ENCODE measurements at regions not wholly inside any gene's neighbourhood (a gene's known extent, or its start where the extent isn't known, plus 50 kb on each side); places are given as distances from the start of the nearest gene placed in this dataset.
A peak's percentile ranks its signal among the peaks of the same experiment; 100 is the strongest.
"Not testable (repeated sequence)": the region's sequence is repeated elsewhere in the genome, so short reads cannot be mapped to it uniquely, and the experiment has no call there.

DNA sequence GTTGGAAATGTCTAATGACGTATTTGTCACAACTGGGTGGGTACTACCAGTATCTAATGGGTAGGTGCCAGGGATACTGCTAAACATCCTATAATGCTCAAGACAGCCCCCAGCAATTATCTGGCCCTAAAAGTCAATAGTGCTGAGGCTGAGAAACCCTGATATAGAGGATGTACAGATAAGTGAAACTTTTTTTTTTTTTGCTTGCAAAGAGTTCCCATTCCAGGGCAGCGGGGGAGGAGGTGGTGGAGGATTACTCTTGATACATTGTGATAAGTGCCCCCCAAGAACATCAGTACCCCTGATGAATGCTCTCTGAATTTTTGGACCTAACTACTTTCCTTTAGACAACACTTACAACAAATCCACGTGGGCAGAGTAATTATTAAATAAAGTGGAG is 329.7 kb upstream of the SPRED2 start:
- no peaks in the 10 kb centered on the region for H3K27me3 ChIP-seq
- no peak overlapping the region for H3K27ac ChIP-seq
- no peak for DNase-seq
- no peaks in the 10 kb centered on the region for H3K9me3 ChIP-seq
- no peaks in the 10 kb centered on the region for H3K36me3 ChIP-seq
- no peak for TF ChIP-seq POLR2A (IDR thresholded peaks at IDR 0.05)
- TF ChIP-seq, protein P1, sequence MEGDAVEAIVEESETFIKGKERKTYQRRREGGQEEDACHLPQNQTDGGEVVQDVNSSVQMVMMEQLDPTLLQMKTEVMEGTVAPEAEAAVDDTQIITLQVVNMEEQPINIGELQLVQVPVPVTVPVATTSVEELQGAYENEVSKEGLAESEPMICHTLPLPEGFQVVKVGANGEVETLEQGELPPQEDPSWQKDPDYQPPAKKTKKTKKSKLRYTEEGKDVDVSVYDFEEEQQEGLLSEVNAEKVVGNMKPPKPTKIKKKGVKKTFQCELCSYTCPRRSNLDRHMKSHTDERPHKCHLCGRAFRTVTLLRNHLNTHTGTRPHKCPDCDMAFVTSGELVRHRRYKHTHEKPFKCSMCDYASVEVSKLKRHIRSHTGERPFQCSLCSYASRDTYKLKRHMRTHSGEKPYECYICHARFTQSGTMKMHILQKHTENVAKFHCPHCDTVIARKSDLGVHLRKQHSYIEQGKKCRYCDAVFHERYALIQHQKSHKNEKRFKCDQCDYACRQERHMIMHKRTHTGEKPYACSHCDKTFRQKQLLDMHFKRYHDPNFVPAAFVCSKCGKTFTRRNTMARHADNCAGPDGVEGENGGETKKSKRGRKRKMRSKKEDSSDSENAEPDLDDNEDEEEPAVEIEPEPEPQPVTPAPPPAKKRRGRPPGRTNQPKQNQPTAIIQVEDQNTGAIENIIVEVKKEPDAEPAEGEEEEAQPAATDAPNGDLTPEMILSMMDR (IDR thresholded peaks at IDR 0.05): no peak
- no peaks in the 10 kb centered on the region for H3K4me1 ChIP-seq
- intact Hi-C loops (cut with DNase I; ENCODE audit: low total_unique reads): no loop called here
- no peak overlapping the region for H3K4me3 ChIP-seq

DNA sequence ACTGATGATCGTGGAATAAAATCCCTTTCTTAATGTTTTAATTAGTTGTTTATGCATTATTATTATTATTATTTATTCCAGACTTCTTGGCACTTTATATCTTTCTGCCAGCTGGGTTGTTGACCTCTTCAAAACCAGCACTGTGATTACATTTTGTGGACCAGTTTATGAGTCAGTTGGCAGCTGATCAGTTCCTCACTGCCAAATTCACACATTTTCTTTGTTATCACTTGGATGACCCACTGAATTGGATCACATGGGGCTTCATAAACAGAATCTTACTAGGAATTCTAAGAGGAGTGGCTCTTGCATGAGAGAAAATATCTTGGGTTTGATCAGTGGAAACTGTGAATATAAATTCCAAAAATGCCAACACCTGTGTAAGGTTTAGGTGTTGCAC is 321.8 kb upstream of the SPRED2 start:
- intact Hi-C loops (cut with DNase I; ENCODE audit: low total_unique reads): no loop called here
- H3K4me3 ChIP-seq: no peak overlapping the region
- H3K36me3 ChIP-seq: no peaks in the 10 kb centered on the region
- no peaks in the 10 kb centered on the region for H3K9me3 ChIP-seq
- no peak for TF ChIP-seq POLR2A (IDR thresholded peaks at IDR 0.05)
- TF ChIP-seq, protein P1 (IDR thresholded peaks at IDR 0.05): no peak
- H3K27me3 ChIP-seq: no peaks in the 10 kb centered on the region
- H3K4me1 ChIP-seq: no peaks in the 10 kb centered on the region
- no peak overlapping the region for H3K27ac ChIP-seq
- DNase-seq: peak in 1 of 2 donors; percentile 18

GRCh38 chr2:65751408-65751807 is 319.0 kb upstream of the SPRED2 start:
- no peak for DNase-seq
- Histone ChIP-seq H3K36me3 (no peaks in the 10 kb centered on the region), H3K4me1 (peaks cover 0 to 4% of the 10 kb centered on the region in 2 donors), H3K9me3 (no peaks in the 10 kb centered on the region), H3K4me3 (no peak overlapping the region), H3K27ac (no peak overlapping the region), H3K27me3 (no peaks in the 10 kb centered on the region)
- TF ChIP-seq, protein P1 (IDR thresholded peaks at IDR 0.05): no peak
- TF ChIP-seq POLR2A (IDR thresholded peaks at IDR 0.05): no peak
- intact Hi-C loops (cut with DNase I; ENCODE audit: low total_unique reads): no loop called here

GRCh38 chr2:65749545-65749944 is 317.1 kb upstream of the SPRED2 start:
- intact Hi-C loops (cut with DNase I; ENCODE audit: low total_unique reads): no loop called here

GRCh38 chr2:65747875-65748274 is 315.5 kb upstream of the SPRED2 start:
- DNase-seq; H3K4me3 ChIP-seq; H3K36me3 ChIP-seq; H3K27me3 ChIP-seq; intact Hi-C loops (cut with DNase I; ENCODE audit: low total_unique reads); H3K9me3 ChIP-seq; H3K4me1 ChIP-seq: not testable (repeated sequence)
- peak overlapping the region in 1 of 2 donors; percentile 63 for H3K27ac ChIP-seq

More at GRCh38 chr2:65749545-65749944, 317.1 kb upstream of the SPRED2 start:
- Histone ChIP-seq H3K27ac (no peak overlapping the region), H3K4me3 (no peak overlapping the region), H3K27me3 (no peaks in the 10 kb centered on the region), H3K36me3 (no peaks in the 10 kb centered on the region), H3K9me3 (no peaks in the 10 kb centered on the region), H3K4me1 (peaks cover 0 to 4% of the 10 kb centered on the region in 2 donors)
- TF ChIP-seq, protein P1 (IDR thresholded peaks at IDR 0.05): no peak
- TF ChIP-seq POLR2A (IDR thresholded peaks at IDR 0.05): no peak
- no peak for DNase-seq
